MCF 10A (cell line): ENCODE measurements at regions not wholly inside any gene's neighbourhood (a gene's known extent, or its start where the extent isn't known, plus 50 kb on each side); places are given as distances from the start of the nearest gene placed in this dataset.

Source experiments
- BruUV-seq: library from RNA; stranded (reverse); fragments of 400-500 nt; replicated peaks from 2 replicates; lab custom pipeline; 2021; lab: Mats Ljungman, UMichigan
- CTCF ChIA-PET: fragments of 300-600 bp; sonication (Branson Sonifier 250); formaldehyde crosslinking; extraction: SDS; loops from one replicate; lab custom pipeline; 2021; ENCODE audit warnings: antibody characterized with exemption, inconsistent platforms; lab: Yijun Ruan, JAX
- POLR2A ChIA-PET: fragments of 300-600, 350-650 bp; sonication (Branson Sonifier 250); formaldehyde crosslinking; extraction: SDS; loops from one replicate; lab custom pipeline; 2020; ENCODE audit warnings: antibody characterized with exemption, inconsistent platforms; lab: Yijun Ruan, JAX
- DNase-seq: peaks from one replicate; pipeline ENCODE4 v3.0.0-alpha.2; 2018; ENCODE audit not compliant: unreplicated experiment
- H3K27ac Mint-ChIP-seq: one replicate; pipeline ENCODE4 v1.8.0; 2022; ENCODE audit warnings: mild to moderate bottlenecking, low read depth, mixed read lengths; ENCODE audit not compliant: unreplicated experiment
- H3K27me3 Mint-ChIP-seq: one replicate; pipeline ENCODE4 v1.8.0; 2022; ENCODE audit warnings: mixed read lengths; ENCODE audit not compliant: insufficient read depth, unreplicated experiment
- H3K36me3 Mint-ChIP-seq: one replicate; pipeline ENCODE4 v1.8.0; 2022; ENCODE audit warnings: mild to moderate bottlenecking, moderate library complexity, mixed read lengths; ENCODE audit not compliant: insufficient read depth, unreplicated experiment
- H3K4me1 Mint-ChIP-seq: one replicate; pipeline ENCODE4 v1.8.0; 2022; ENCODE audit warnings: mixed read lengths; ENCODE audit not compliant: insufficient read depth, unreplicated experiment
- H3K4me3 Mint-ChIP-seq: one replicate; pipeline ENCODE4 v1.8.0; 2022; ENCODE audit warnings: mild to moderate bottlenecking, moderate library complexity, mixed read lengths; ENCODE audit not compliant: unreplicated experiment
- H3K9me3 Mint-ChIP-seq: one replicate; pipeline ENCODE4 v1.8.0; 2022; ENCODE audit warnings: mixed read lengths; ENCODE audit not compliant: unreplicated experiment
- intact Hi-C: fragments of 100-400 bp; cut with micrococcal nuclease; formaldehyde crosslinking; loops from 2 replicates; pipeline ENCODE4 v1.14.1; 2022
- TF ChIP-seq, protein P1 (sequence below): fragments of 200-600 bp; IDR thresholded peaks from one replicate; pipeline ENCODE4 v1.8.0; 2022; ENCODE audit warnings: antibody characterized with exemption, mild to moderate bottlenecking; ENCODE audit not compliant: unreplicated experiment

DNA sequence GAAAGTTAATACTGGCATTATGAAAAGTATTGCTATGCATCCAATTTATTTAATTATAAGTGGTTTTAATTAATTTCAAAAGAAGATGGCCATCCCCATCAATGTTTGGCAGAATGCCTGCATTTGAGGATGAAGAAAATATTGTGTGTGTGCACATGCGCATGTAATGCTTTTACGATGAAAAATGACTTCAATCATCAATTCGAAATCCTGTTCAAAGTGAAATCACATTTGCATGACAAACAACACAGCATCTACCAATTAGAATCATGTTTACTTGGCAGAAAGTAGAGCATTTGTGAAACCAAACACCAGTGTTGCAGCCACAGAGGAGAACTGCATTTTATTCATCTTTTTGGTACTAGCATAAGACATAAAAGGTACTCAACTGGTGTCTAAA, 191.9 kb upstream of the PIRT start:
- TF ChIP-seq, protein P1, sequence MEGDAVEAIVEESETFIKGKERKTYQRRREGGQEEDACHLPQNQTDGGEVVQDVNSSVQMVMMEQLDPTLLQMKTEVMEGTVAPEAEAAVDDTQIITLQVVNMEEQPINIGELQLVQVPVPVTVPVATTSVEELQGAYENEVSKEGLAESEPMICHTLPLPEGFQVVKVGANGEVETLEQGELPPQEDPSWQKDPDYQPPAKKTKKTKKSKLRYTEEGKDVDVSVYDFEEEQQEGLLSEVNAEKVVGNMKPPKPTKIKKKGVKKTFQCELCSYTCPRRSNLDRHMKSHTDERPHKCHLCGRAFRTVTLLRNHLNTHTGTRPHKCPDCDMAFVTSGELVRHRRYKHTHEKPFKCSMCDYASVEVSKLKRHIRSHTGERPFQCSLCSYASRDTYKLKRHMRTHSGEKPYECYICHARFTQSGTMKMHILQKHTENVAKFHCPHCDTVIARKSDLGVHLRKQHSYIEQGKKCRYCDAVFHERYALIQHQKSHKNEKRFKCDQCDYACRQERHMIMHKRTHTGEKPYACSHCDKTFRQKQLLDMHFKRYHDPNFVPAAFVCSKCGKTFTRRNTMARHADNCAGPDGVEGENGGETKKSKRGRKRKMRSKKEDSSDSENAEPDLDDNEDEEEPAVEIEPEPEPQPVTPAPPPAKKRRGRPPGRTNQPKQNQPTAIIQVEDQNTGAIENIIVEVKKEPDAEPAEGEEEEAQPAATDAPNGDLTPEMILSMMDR, result no peak
- Mint-ChIP-seq H3K4me1 (no peaks in the 10 kb centered on the region), H3K27me3 (no peaks in the 10 kb centered on the region), H3K9me3 (peaks cover 6% of the 10 kb centered on the region), H3K36me3 (no peaks in the 10 kb centered on the region), H3K4me3 (no peak overlapping the region), H3K27ac (no peak overlapping the region)
- intact Hi-C loops, result no loop called here
- POLR2A ChIA-PET, result no interaction called here
- CTCF ChIA-PET, result interaction anchor here (0.6 kb wide), 1 partner anchor 16 kb away, joined by 3 read pairs; no protein-coding TSS in a partner anchor
- no TSS peak for BruUV-seq
- no peak for DNase-seq

DNA sequence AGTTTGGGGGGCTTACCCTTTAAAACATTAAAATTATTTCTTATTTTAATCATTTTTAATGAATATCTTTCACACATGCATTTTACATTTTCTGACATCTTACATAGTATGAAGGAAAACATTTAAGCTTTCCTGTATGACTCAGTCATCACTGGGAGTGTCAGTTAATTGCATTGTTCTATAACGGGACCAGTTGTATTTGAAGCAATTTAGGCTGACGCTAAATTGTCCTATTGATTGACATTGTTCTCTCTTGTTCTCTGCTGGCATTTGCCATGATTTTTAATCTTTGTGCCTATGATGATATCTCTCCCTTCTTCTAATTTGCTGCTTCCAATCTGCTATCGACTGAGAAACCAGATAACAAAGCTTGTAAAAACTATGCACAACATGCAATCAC, 190.5 kb upstream of the PIRT start:
- no TSS peak for BruUV-seq
- H3K9me3 Mint-ChIP-seq, result peaks cover 6% of the 10 kb centered on the region
- TF ChIP-seq, protein P1, result no peak
- no peaks in the 10 kb centered on the region for H3K36me3 Mint-ChIP-seq
- no peak overlapping the region for H3K27ac Mint-ChIP-seq
- H3K27me3 Mint-ChIP-seq, result no peaks in the 10 kb centered on the region
- DNase-seq, result no peak
- CTCF ChIA-PET, result no interaction called here
- H3K4me1 Mint-ChIP-seq, result no peaks in the 10 kb centered on the region
- POLR2A ChIA-PET, result no interaction called here
- intact Hi-C loops, result no loop called here
- H3K4me3 Mint-ChIP-seq, result no peak overlapping the region

DNA sequence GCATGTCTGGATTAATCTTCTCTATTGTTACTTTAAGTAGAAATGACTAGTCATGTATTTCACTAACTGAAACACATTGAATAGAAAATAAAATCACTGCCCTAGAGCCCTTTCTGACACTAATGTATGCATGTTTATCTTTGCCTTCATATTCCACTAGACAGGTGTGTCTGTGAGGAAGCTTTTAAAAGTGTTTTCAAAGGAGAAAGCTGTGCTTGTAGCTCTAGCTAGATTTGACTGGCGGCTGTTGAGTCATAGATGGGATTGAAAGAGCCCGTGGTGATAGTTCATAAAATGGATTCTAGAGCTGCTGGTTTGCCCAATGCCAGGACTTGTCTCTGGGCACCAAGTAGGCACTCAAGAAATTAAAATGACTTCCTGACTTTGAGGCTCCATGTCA, 189.0 kb upstream of the PIRT start:
- TF ChIP-seq, protein P1, result no peak
- peaks cover 6% of the 10 kb centered on the region for H3K9me3 Mint-ChIP-seq
- CTCF ChIA-PET, result interaction anchor here (0.5 kb wide), 1 partner anchor 31 kb away, joined by 3 read pairs; no protein-coding TSS in a partner anchor
- POLR2A ChIA-PET, result interaction anchor here (0.8 kb wide), 1 partner anchor 34 kb away, joined by 3 read pairs; no protein-coding TSS in a partner anchor
- no TSS peak for BruUV-seq
- H3K36me3 Mint-ChIP-seq, result no peaks in the 10 kb centered on the region
- H3K27ac Mint-ChIP-seq, result no peak overlapping the region
- DNase-seq, result no peak
- intact Hi-C loops, result no loop called here
- H3K27me3 Mint-ChIP-seq, result no peaks in the 10 kb centered on the region
- H3K4me1 Mint-ChIP-seq, result no peaks in the 10 kb centered on the region
- no peak overlapping the region for H3K4me3 Mint-ChIP-seq

DNA sequence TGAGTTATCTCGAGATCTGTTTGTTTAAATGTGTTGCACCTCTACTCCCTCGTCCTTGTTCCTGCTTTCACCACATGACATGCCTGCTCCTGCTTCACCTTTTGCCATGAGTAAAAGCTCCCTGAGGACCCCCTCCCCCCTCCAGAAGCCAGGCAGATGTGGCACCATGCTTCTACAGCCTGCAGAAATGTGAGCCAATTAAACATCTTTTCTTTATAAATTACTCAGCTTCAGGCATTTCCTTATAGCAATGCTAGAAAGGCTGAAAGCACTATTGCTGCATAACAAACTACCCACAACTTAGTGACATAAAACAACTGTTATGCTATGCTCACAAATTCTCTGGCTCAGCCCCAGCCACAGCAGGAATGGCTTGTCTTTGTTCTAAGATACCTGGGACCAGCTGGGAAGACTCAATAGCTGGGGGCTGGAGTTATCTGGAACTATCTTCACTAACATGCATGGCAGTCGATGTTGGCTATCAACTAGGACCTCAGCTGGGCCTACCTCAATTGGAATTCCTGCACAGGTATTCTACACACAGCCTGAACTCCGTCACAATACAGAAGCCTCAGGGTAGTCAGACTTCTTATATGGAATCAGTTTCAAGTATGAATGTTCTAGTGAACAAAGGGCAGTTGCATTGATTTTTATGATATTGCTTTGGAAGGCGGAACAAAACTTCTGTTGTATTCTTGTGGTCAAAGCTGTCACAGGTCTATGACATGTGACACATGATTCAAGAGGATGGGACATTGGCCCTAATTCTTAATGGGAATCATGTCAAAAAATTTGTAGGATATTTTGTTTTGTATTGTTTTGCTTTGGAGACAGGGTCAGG, 186.0 kb upstream of the PIRT start:
- H3K9me3 Mint-ChIP-seq, result peaks cover 5% of the 10 kb centered on the region
- TF ChIP-seq, protein P1, result no peak
- H3K4me1 Mint-ChIP-seq, result no peaks in the 10 kb centered on the region
- DNase-seq, result no peak
- H3K27ac Mint-ChIP-seq, result no peak overlapping the region
- H3K27me3 Mint-ChIP-seq, result no peaks in the 10 kb centered on the region
- H3K36me3 Mint-ChIP-seq, result no peaks in the 10 kb centered on the region
- H3K4me3 Mint-ChIP-seq, result no peak overlapping the region
- ChIA-PET CTCF (interaction anchor here (0.6 kb wide), 1 partner anchor 179 kb away, joined by 4 read pairs; no protein-coding TSS in a partner anchor), POLR2A (no interaction called here)
- BruUV-seq, result no TSS peak
- intact Hi-C loops, result no loop called here
